ENCODE measurements at regions not wholly inside any gene's neighbourhood (a gene's known extent, or its start where the extent isn't known, plus 50 kb on each side); places are given as distances from the start of the nearest gene placed in this dataset.

- TF ChIP-seq FLYWCH1 (CRISPR knock-in tag; IDR thresholded peaks at IDR 0.05) (no peak), SRF (IDR thresholded peaks at IDR 0.05; ENCODE audit: low read depth, low read length) (no peak), LCORL (IDR thresholded peaks at IDR 0.05) (no peak), LCORL (CRISPR knock-in tag; IDR thresholded peaks at IDR 0.05) (no peak), CENPBD1 (CRISPR knock-in tag; IDR thresholded peaks at IDR 0.05; ENCODE audit: borderline replicate concordance, low read depth) (no peak)
Observed at GRCh38 chr17:69864462-69864861, 210.6 kb upstream of the KCNJ16 start (continued).

- ChIA-PET CTCF (ENCODE audit: low intra/inter-chr PET ratio, low total read pairs) (no interaction called here), POLR2A (no interaction called here)
- no peaks in the 10 kb centered on the region for H3K4me1 ChIP-seq (ENCODE audit: insufficient read depth, low read length)
- in situ Hi-C loops (cut with HindIII; ENCODE audit: extremely low pct_ligation_motif_present, low pct_unique_long_range_greater_than_20kb) (no loop called here), intact Hi-C loops (cut with micrococcal nuclease; ENCODE audit: unreplicated experiment) (no loop called here)
- WGBS (ENCODE audit: low lambda C conversion rate) = 4% methylated on average over 1 of the region's 1 CpG
- no peaks in the 10 kb centered on the region for H3K79me2 ChIP-seq (ENCODE audit: insufficient read depth, low read length)
- no peaks in the 10 kb centered on the region for H4K20me1 ChIP-seq (ENCODE audit: insufficient read depth, low read length)
- H3K9me3 ChIP-seq (ENCODE audit: low read length) = peaks cover 98% of the 10 kb centered on the region
- FAIRE-seq (no peak), DNase-seq (ENCODE audit: low spot score) (no peak), ATAC-seq (no peak)
- no peak overlapping the region for H3K27ac ChIP-seq (ENCODE audit: extremely low read length, insufficient read depth, low read length)
- no peak overlapping the region for H3K4me2 ChIP-seq (ENCODE audit: low read depth, low read length)
- no peak overlapping the region for H3K9ac ChIP-seq (ENCODE audit: insufficient read depth, low read depth, low read length)
- no peak for TF ChIP-seq MIXL1 (CRISPR knock-in tag; IDR thresholded peaks at IDR 0.05)
- TF ChIP-seq DNMT3B (CRISPR knock-in tag; conservative IDR thresholded peaks at IDR 0.05) = no peak
- no peak for TF ChIP-seq KDM2A (CRISPR knock-in tag; IDR thresholded peaks at IDR 0.05; ENCODE audit: borderline replicate concordance, low read depth)
- no peak for TF ChIP-seq FOXP1 (IDR thresholded peaks at IDR 0.05)
- TF ChIP-seq FOXP1 (CRISPR knock-in tag; IDR thresholded peaks at IDR 0.05) = no peak
- H3K36me3 ChIP-seq (replicated peaks in 1 of 2; ENCODE audit: control insufficient read depth in 1 of 2, insufficient read depth in 2 of 2, low read length in 2 of 2) = no peaks in the 10 kb centered on the region
- no peaks in the 10 kb centered on the region for H3K27me3 ChIP-seq (ENCODE audit: control insufficient read depth in 1 of 2, insufficient read depth in 2 of 2, low read length in 2 of 2)
- no peak overlapping the region for H2AFZ ChIP-seq (ENCODE audit: low read length)
- H3K4me3 ChIP-seq (replicated peaks in 1 of 3; ENCODE audit: insufficient read depth in 1 of 3, low read depth in 2 of 3, low read length in 3 of 3) = no peak overlapping the region
- BruUV-seq (replicated peaks) = no TSS peak
Observed at GRCh38 chr17:69869667-69870066, 205.4 kb upstream of the KCNJ16 start.

- FAIRE-seq = no peak
Observed at GRCh38 chr17:69870091-69870530, 204.9 kb upstream of the KCNJ16 start.

More at GRCh38 chr17:69870091-69870530, 204.9 kb upstream of the KCNJ16 start:
- ChIA-PET CTCF (ENCODE audit: low intra/inter-chr PET ratio, low total read pairs) (no interaction called here), POLR2A (no interaction called here)
- BruUV-seq (replicated peaks) = no TSS peak
- no peaks in the 10 kb centered on the region for H3K79me2 ChIP-seq (ENCODE audit: insufficient read depth, low read length)
- H3K4me2 ChIP-seq (ENCODE audit: low read depth, low read length) = no peak overlapping the region
- no peak for TF ChIP-seq NCOA2 (CRISPR knock-in tag; IDR thresholded peaks at IDR 0.05)
- no peak for TF ChIP-seq SRY (CRISPR knock-in tag; IDR thresholded peaks at IDR 0.05)
- TF ChIP-seq ELF1 (CRISPR knock-in tag; IDR thresholded peaks at IDR 0.05) = no peak
- no peak for DNase-seq (ENCODE audit: low spot score)
- no peaks in the 10 kb centered on the region for H3K36me3 ChIP-seq (replicated peaks in 1 of 2; ENCODE audit: control insufficient read depth in 1 of 2, insufficient read depth in 2 of 2, low read length in 2 of 2)
- no peak overlapping the region for H2AFZ ChIP-seq (ENCODE audit: low read length)
- no peaks in the 10 kb centered on the region for H3K27me3 ChIP-seq (ENCODE audit: control insufficient read depth in 1 of 2, insufficient read depth in 2 of 2, low read length in 2 of 2)
- in situ Hi-C loops (cut with HindIII; ENCODE audit: extremely low pct_ligation_motif_present, low pct_unique_long_range_greater_than_20kb) = no loop called here
- no peak for ATAC-seq
- intact Hi-C loops (cut with micrococcal nuclease; ENCODE audit: unreplicated experiment) = no loop called here
- 33% methylated on average over 1 of the region's 1 CpG for WGBS (ENCODE audit: low lambda C conversion rate)
- H3K4me1 ChIP-seq (ENCODE audit: insufficient read depth, low read length) = no peaks in the 10 kb centered on the region
- no peak overlapping the region for H3K9ac ChIP-seq (ENCODE audit: insufficient read depth, low read depth, low read length)
- peaks cover 98% of the 10 kb centered on the region for H3K9me3 ChIP-seq (ENCODE audit: low read length)
- H3K27ac ChIP-seq (ENCODE audit: extremely low read length, insufficient read depth, low read length) = no peak overlapping the region
- no peak overlapping the region for H3K4me3 ChIP-seq (replicated peaks in 1 of 3; ENCODE audit: insufficient read depth in 1 of 3, low read depth in 2 of 3, low read length in 3 of 3)
- H4K20me1 ChIP-seq (ENCODE audit: insufficient read depth, low read length) = no peaks in the 10 kb centered on the region

All from HepG2 (cell line).